ENCODE measurements at regions not wholly inside any gene's neighbourhood (a gene's known extent, or its start where the extent isn't known, plus 50 kb on each side); places are given as distances from the start of the nearest gene placed in this dataset.

GRCh38 chr3:76570436-76571057, 469.4 kb upstream of the ROBO2 start:
- TF ChIP-seq CTCF (conservative IDR thresholded peaks at IDR 0.05; ENCODE audit: low read length) = peak; percentile 76
- peak; percentile 17 for DNase-seq (ENCODE audit: low read depth)
- no peak overlapping the region for H3K4me3 ChIP-seq (ENCODE audit: low read length)

DNA sequence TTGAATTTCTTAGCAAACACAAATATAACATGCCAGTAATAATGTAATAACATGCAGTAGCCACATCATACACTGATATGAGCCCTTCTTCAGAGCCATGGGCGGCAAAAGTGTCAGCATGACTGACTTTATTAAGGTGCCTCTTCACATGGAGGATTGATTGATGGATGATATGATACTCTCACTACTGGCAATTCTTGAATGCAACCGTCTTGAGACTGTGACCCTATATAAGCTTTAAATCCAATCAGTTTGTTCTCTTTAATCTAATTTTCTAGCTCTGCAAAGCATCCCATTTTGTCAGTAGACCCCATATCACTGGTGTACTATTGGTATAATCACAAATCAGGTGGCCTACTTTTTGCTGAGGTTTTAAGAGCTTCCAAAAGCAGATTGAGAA, 463.7 kb upstream of the ROBO2 start:
- no peak for TF ChIP-seq CTCF (conservative IDR thresholded peaks at IDR 0.05; ENCODE audit: low read length)
- H3K4me3 ChIP-seq (ENCODE audit: low read length) = no peak overlapping the region
- DNase-seq (ENCODE audit: low read depth) = no peak

GRCh38 chr3:76582098-76582497, 457.8 kb upstream of the ROBO2 start:
- TF ChIP-seq CTCF (conservative IDR thresholded peaks at IDR 0.05; ENCODE audit: low read length) = no peak
- no peak for DNase-seq (ENCODE audit: low read depth)
- no peak overlapping the region for H3K4me3 ChIP-seq (ENCODE audit: low read length)

DNA sequence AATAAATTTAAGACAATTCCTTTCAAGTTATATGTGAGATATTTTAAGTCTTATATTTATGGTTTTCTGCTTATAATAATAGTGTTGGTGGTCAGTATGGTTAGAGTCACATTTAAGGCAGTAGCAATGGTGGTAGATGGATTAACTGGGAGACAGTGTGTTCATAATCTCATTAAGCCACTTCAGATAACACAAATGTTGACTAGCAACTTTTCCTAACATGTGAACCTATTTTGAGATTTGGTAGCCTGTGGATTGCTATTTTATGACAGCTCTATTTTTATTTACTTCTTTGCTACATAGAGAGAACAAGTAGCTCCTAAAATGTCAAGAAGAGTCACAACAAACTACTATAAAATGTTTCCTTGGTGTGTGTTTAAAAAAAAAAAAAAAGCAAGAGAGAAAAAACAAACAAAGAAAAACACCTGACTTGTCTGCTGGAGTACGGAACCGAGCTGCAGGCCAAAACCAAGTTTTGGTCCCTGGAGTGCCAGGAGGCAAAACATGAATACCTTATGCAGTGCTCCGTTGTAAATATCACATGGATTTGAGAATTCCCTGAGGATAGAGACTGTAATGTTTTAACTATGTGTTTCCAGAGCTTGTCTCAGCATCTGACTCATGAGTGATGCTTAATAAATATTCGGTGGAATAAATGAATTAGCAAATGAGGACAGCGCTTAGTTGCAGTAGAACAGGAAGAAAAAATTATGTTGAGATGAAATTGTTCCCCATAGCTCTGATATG, 457.1 kb upstream of the ROBO2 start:
- no peak for TF ChIP-seq CTCF (conservative IDR thresholded peaks at IDR 0.05; ENCODE audit: low read length)
- no peak overlapping the region for H3K4me3 ChIP-seq (ENCODE audit: low read length)
- no peak for DNase-seq (ENCODE audit: low read depth)

GRCh38 chr3:76585794-76586392, 454.0 kb upstream of the ROBO2 start:
- TF ChIP-seq CTCF (conservative IDR thresholded peaks at IDR 0.05; ENCODE audit: low read length) = peak; percentile 81
- no peak overlapping the region for H3K4me3 ChIP-seq (ENCODE audit: low read length)
- DNase-seq (ENCODE audit: low read depth) = peak; percentile 20

DNA sequence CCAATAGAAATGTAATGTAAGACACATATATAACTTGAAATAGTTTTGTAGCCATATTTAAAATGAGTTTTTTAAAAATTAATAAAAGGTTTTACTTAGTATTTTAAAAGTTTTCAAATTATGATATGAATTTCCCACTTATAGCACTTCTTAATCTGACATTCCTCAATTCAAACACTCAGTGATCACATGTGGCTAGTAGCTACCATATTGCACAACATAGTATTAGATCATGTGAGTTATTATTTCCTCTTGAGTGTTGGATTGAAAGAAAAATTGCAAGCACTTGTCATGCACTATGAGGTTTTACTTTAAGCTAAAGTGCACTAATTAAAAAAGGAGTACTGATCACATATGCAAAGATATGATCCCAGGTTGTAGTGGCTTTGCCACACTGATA, 453.4 kb upstream of the ROBO2 start:
- no peak for DNase-seq (ENCODE audit: low read depth)
- no peak for TF ChIP-seq CTCF (conservative IDR thresholded peaks at IDR 0.05; ENCODE audit: low read length)
- no peak overlapping the region for H3K4me3 ChIP-seq (ENCODE audit: low read length)

GRCh38 chr3:76610150-76610549, 429.7 kb upstream of the ROBO2 start:
- no peak overlapping the region for H3K4me3 ChIP-seq (ENCODE audit: low read length)
- TF ChIP-seq CTCF (conservative IDR thresholded peaks at IDR 0.05; ENCODE audit: low read length) = no peak
- DNase-seq (ENCODE audit: low read depth) = no peak

Measured in AG10803 (cell line).